GM10248 (cell line): ENCODE measurements at regions not wholly inside any gene's neighbourhood (a gene's known extent, or its start where the extent isn't known, plus 50 kb on each side); places are given as distances from the start of the nearest gene placed in this dataset.

Experiments used
- CTCF ChIA-PET: fragments of 300-600 bp; sonication (Branson Sonifier 250); formaldehyde crosslinking; extraction: SDS; loops from one replicate; lab custom pipeline; 2021; ENCODE audit warnings: antibody characterized with exemption; lab: Yijun Ruan, JAX
- POLR2A ChIA-PET: fragments of 350-650 bp; sonication (Branson Sonifier 250); formaldehyde crosslinking; extraction: SDS; loops from one replicate; lab custom pipeline; 2020; ENCODE audit warnings: antibody characterized with exemption; lab: Yijun Ruan, JAX
- DNase-seq: peaks from one replicate; pipeline ENCODE4 v3.0.0; 2012; ENCODE audit errors: extremely low spot score
- TF ChIP-seq, protein P1 (sequence below): IDR thresholded peaks from 2 replicates; pipeline ENCODE4 v1.5.1; 2012; ENCODE audit warnings: mild to moderate bottlenecking, low read depth; ENCODE audit errors: extremely low read depth, missing control alignments, control extremely low read depth

DNA sequence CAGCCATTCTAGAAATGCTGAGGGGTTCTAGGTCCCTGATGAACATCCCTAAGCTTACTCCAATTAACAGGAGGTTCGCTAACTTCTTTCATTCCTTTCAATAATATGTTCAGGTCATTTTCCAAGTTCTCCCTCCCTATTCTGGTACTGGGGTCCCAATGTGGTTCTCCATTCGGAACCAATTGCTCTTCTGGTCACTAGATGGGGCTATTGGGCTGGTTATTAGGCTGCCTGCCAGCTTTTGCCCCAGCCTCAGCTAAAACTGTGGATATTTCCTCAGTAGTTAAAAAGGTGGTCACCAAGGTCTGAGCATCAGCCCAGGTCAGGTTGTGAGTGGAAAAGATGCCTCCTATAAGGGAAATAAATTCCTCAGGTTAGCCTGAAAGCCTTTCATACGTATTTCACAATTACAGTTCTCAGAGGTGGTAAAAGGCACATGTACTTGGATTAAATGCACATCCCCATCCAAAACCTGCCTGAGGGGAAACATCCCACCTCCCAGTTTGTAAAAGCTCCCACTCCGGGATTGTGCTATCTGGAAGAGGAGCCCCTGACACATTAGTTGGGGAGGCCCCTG is 161.1 kb upstream of the CCDC179 start:
- CTCF ChIA-PET, result interaction anchor here (0.7 to 2.4 kb wide), 13 partner anchors 11 to 189 kb away, joined by 3 to 10 read pairs (median 3); no protein-coding TSS in a partner anchor

DNA sequence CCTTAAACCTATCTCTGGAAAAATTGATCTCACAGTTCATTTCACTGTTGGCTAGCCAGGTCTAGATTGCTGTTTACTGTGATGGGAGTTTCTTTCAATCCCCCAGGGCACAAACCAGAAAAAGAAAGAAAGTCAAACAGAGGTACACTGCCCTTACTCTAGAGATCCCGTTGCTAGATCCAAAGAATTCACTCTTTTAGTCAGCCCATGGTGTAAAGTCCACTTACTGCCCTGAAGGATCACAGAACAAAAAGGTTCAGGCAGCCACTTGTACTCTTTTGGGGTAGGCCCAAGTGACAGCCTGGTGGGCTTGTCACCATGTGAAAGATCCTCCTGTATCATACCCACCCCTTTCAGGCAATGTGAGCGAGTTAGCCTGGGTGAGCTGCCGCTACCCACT is 162.6 kb upstream of the CCDC179 start:
- ChIA-PET POLR2A (no interaction called here), CTCF (interaction anchor here (1.5 to 2.4 kb wide), 3 partner anchors 11 to 91 kb away, joined by 3 to 10 read pairs (median 5); no protein-coding TSS in a partner anchor)
- DNase-seq, result no peak
- TF ChIP-seq, protein P1, sequence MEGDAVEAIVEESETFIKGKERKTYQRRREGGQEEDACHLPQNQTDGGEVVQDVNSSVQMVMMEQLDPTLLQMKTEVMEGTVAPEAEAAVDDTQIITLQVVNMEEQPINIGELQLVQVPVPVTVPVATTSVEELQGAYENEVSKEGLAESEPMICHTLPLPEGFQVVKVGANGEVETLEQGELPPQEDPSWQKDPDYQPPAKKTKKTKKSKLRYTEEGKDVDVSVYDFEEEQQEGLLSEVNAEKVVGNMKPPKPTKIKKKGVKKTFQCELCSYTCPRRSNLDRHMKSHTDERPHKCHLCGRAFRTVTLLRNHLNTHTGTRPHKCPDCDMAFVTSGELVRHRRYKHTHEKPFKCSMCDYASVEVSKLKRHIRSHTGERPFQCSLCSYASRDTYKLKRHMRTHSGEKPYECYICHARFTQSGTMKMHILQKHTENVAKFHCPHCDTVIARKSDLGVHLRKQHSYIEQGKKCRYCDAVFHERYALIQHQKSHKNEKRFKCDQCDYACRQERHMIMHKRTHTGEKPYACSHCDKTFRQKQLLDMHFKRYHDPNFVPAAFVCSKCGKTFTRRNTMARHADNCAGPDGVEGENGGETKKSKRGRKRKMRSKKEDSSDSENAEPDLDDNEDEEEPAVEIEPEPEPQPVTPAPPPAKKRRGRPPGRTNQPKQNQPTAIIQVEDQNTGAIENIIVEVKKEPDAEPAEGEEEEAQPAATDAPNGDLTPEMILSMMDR, result no peak

More for the DNA sequence above, 161.1 kb upstream of the CCDC179 start:
- POLR2A ChIA-PET, result no interaction called here
- peak; percentile 43 for DNase-seq
- TF ChIP-seq, protein P1, result peak; percentile 58

- POLR2A ChIA-PET, result no interaction called here
- CTCF ChIA-PET, result interaction anchor here (2.1 to 2.4 kb wide), 2 partner anchors 11 to 90 kb away, joined by 5 to 10 read pairs; no protein-coding TSS in a partner anchor
- no peak for DNase-seq
- TF ChIP-seq, protein P1, result no peak
Observed at GRCh38 chr11:23023319-23023718, 163.0 kb upstream of the CCDC179 start.

GRCh38 chr11:23041001-23041503 is 180.8 kb upstream of the CCDC179 start:
- ChIA-PET POLR2A (no interaction called here), CTCF (interaction anchor here (1.0 to 2.1 kb wide), 2 partner anchors 21 to 253 kb away, joined by 3 to 6 read pairs; no protein-coding TSS in a partner anchor)
- no peak for DNase-seq
- TF ChIP-seq, protein P1, result no peak

- ChIA-PET CTCF (interaction anchor here (0.7 kb wide), 1 partner anchor 15 kb away, joined by 3 read pairs; no protein-coding TSS in a partner anchor), POLR2A (no interaction called here)
- TF ChIP-seq, protein P1, result no peak
- DNase-seq, result no peak
Observed at GRCh38 chr11:23058656-23059055, 198.4 kb upstream of the CCDC179 start.

GRCh38 chr11:23063276-23063675 is 203.0 kb upstream of the CCDC179 start:
- POLR2A ChIA-PET, result no interaction called here
- no peak for DNase-seq

More at GRCh38 chr11:23063276-23063675, 203.0 kb upstream of the CCDC179 start:
- CTCF ChIA-PET, result no interaction called here
- TF ChIP-seq, protein P1, result no peak
